Endothelial cell of umbilical vein (primary cell): ENCODE measurements at regions not wholly inside any gene's neighbourhood (a gene's known extent, or its start where the extent isn't known, plus 50 kb on each side); places are given as distances from the start of the nearest gene placed in this dataset.

ENCODE experiments used
- BruUV-seq: library from RNA; stranded (reverse); fragments of 400-500 nt; replicated peaks from 2 replicates; lab custom pipeline; 2021; lab: Mats Ljungman, UMichigan
- CTCF ChIA-PET: fragments of 300-600, 350-600 bp; sonication (Branson Sonifier 250); formaldehyde crosslinking; loops from one replicate; lab custom pipeline; 2021; ENCODE audit warnings: antibody characterized with exemption, inconsistent platforms; lab: Charles Lee
- POLR2A ChIA-PET: fragments of 300-600, 350-600 bp; sonication (Branson Sonifier 250); formaldehyde crosslinking; loops from one replicate; lab custom pipeline; 2021; ENCODE audit warnings: antibody characterized with exemption, inconsistent platforms; lab: Charles Lee
- DNase-seq: peaks from one replicate; pipeline ENCODE4 v3.0.0-alpha.2; 2011; ENCODE audit warnings: low read depth, low spot score
- FAIRE-seq: peaks from 2 replicates; lab custom pipeline; 2011; peaks lifted over from hg19 to GRCh38; lab: Jason Lieb, UNC
- H2AFZ ChIP-seq: 2 replicates; pipeline ENCODE4 v1.6.0; 2012; ENCODE audit warnings: low read depth, low read length, control low read depth, inconsistent platforms
- H3K27ac ChIP-seq: 2 replicates; pipeline ENCODE4 v1.5.1; 2011; ENCODE audit warnings: low read depth, mild to moderate bottlenecking, control low read depth, low read length, moderate library complexity; ENCODE audit not compliant: insufficient read depth
- H3K27me3 ChIP-seq, 2 experiments: 2 replicates each; pipeline versions ENCODE4 v1.6.0 to v1.6.1; 2011; ENCODE audit warnings: low read length in 2 of 2, mixed read lengths in 1 of 2; ENCODE audit not compliant: control insufficient read depth in 2 of 2, insufficient read depth in 2 of 2
- H3K36me3 ChIP-seq, 2 experiments: 2 replicates in 1 of 2; 3 replicates in 1 of 2; pipeline ENCODE4 v1.5.1; 2011; ENCODE audit warnings: low read length in 2 of 2, mild to moderate bottlenecking in 1 of 2, moderate library complexity in 1 of 2; ENCODE audit not compliant: control insufficient read depth in 2 of 2, insufficient read depth in 2 of 2; ENCODE audit errors: extremely low read depth in 1 of 2
- H3K4me1 ChIP-seq: 3 replicates; pipeline ENCODE4 v1.5.1; 2011; ENCODE audit warnings: mild to moderate bottlenecking, low read length; ENCODE audit not compliant: control insufficient read depth, insufficient read depth; ENCODE audit errors: extremely low read depth
- H3K4me2 ChIP-seq: 2 replicates; pipeline ENCODE4 v1.6.1; 2011; ENCODE audit warnings: low read length, control low read depth, mixed read lengths; ENCODE audit not compliant: insufficient read depth
- H3K4me3 ChIP-seq, 3 experiments: fragments of 200-600 bp in 1 of 3; sonication (generic), shearing (Covaris generic) in 1 of 3; replicated peaks in 1 of 3; 2 replicates each; pipeline ENCODE4 v1.5.1; 2011 to 2016; ENCODE audit warnings: control low read depth in 3 of 3, low read length in 3 of 3, mild to moderate bottlenecking in 2 of 3, inconsistent platforms in 1 of 3, low read depth in 1 of 3, moderate library complexity in 1 of 3; ENCODE audit not compliant: insufficient read depth in 1 of 3
- H3K79me2 ChIP-seq: 2 replicates; pipeline ENCODE4 v1.6.0; 2012; ENCODE audit warnings: low read length, inconsistent platforms; ENCODE audit not compliant: control insufficient read depth, insufficient read depth
- H3K9ac ChIP-seq: replicated peaks from 2 replicates; pipeline ENCODE3; 2011; ENCODE audit warnings: low read length, control low read depth; ENCODE audit not compliant: insufficient read depth; ENCODE audit errors: extremely low read depth
- H3K9me1 ChIP-seq: replicated peaks from 3 replicates; pipeline ENCODE4 v1.6.0; 2011; ENCODE audit warnings: mild to moderate bottlenecking, low read length; ENCODE audit not compliant: control insufficient read depth, insufficient read depth; ENCODE audit errors: extremely low read depth
- H3K9me3 ChIP-seq: replicated peaks from 2 replicates; pipeline ENCODE4 v1.5.1; 2012; ENCODE audit warnings: low read length, inconsistent platforms; ENCODE audit not compliant: control insufficient read depth, insufficient read depth
- H4K20me1 ChIP-seq: replicated peaks from 2 replicates; pipeline ENCODE3; 2011; ENCODE audit warnings: mild to moderate bottlenecking, low read length; ENCODE audit not compliant: control insufficient read depth, insufficient read depth; ENCODE audit errors: extremely low read depth
- EZH2 ChIP-seq: IDR thresholded peaks from 2 replicates; pipeline ENCODE4 v1.6.1; 2012; ENCODE audit warnings: borderline replicate concordance, low read depth, mild to moderate bottlenecking, moderate library complexity, low read length, inconsistent platforms; ENCODE audit not compliant: severe bottlenecking
- FOS ChIP-seq: IDR thresholded peaks from 2 replicates; pipeline ENCODE4 v1.6.1; 2011; ENCODE audit warnings: mild to moderate bottlenecking, low read length, moderate library complexity, borderline replicate concordance; ENCODE audit not compliant: insufficient read depth
- GATA2 ChIP-seq: IDR thresholded peaks from 2 replicates; pipeline ENCODE4 v1.7.0; 2011; ENCODE audit warnings: low read depth, mild to moderate bottlenecking, moderate library complexity, mixed read lengths, low read length; ENCODE audit not compliant: insufficient read length, insufficient read depth
- JUN ChIP-seq: IDR thresholded peaks from 2 replicates; pipeline ENCODE4 v1.6.1; 2011; ENCODE audit warnings: borderline replicate concordance, low read depth; ENCODE audit not compliant: insufficient read length, insufficient read depth
- MYC ChIP-seq: IDR thresholded peaks from one replicate; pipeline ENCODE4 v1.6.1; 2011; ENCODE audit warnings: mild to moderate bottlenecking, low read depth, low read length
- POLR2A ChIP-seq: IDR thresholded peaks from 2 replicates; pipeline ENCODE4 v1.6.1; 2012; ENCODE audit warnings: low read depth, mild to moderate bottlenecking, control low read depth, low read length
- POLR2AphosphoS5 ChIP-seq: IDR thresholded peaks from 2 replicates; pipeline ENCODE4 v1.6.1; 2012; ENCODE audit warnings: low read depth, mild to moderate bottlenecking, control low read depth, low read length, moderate library complexity; ENCODE audit not compliant: insufficient read depth
- dilution Hi-C: fragments of 300-500 bp; cut with MboI; formaldehyde crosslinking; loops from one replicate; pipeline ENCODE4 v1.15.0; 2019; ENCODE audit warnings: low sequenced_read_pairs; ENCODE audit not compliant: extremely low pct_ligation_motif_present
- intact Hi-C: fragments of 100-400 bp; cut with micrococcal nuclease; formaldehyde crosslinking; loops from one replicate; pipeline ENCODE4 v1.10.0; 2022
- TF ChIP-seq, protein P1 (sequence below): IDR thresholded peaks from 2 replicates; pipeline ENCODE4 v1.6.1; 2011; ENCODE audit not compliant: insufficient read depth, insufficient read length
- TF ChIP-seq, protein P2 (sequence below), 2 donors: IDR thresholded peaks; 1 replicate in 1 of 2; 2 replicates in 1 of 2; pipeline ENCODE4 v1.5.1; 2011; ENCODE audit warnings: low read length in 2 of 2, mild to moderate bottlenecking in 2 of 2, moderate library complexity in 2 of 2, control low read depth in 1 of 2, inconsistent platforms in 1 of 2, low read depth in 1 of 2; ENCODE audit not compliant: insufficient read depth in 1 of 2; ENCODE audit errors: extremely low read depth in 1 of 2

DNA sequence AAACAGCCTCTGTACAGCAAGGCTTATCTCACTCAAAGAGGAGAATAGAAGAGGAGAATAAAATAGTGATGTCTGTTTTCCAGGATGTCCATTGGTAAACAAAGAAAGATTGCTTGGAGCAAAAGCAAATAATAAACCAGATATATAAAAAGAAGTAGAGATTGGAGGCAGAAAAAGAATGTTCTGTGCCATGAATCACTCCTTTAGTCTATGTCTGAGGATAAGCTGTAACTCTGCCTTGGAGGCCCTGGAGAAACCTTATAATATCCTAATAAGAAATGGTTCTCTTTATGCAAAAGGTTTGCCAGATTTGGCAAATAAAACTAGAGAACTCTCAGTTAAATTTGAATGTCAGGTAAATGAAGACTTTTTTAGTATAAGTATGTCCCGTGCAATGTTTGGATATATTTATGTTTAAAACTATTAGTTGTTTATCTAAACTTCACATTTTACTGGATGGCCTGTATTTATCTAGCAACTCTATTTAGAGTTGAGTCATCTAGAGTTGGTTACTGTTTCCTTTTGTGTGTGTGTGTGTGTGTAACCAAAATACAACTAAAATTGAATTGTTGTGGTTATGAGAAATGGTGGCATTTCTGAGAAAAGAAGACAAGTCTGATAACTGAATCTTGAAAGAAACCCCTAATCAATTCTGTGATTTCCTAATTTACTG, 510.3 kb upstream of the SETBP1 start:
- Histone ChIP-seq H3K4me1 (no peaks in the 10 kb centered on the region), H3K9me1 (no peaks in the 10 kb centered on the region), H3K4me3 (no peak overlapping the region), H3K4me2 (no peak overlapping the region), H2AFZ (no peak overlapping the region), H3K36me3 (no peaks in the 10 kb centered on the region), H4K20me1 (no peaks in the 10 kb centered on the region), H3K27ac (no peak overlapping the region), H3K27me3 (no peaks in the 10 kb centered on the region), H3K9ac (no peak overlapping the region), H3K9me3 (no peaks in the 10 kb centered on the region), H3K79me2 (no peaks in the 10 kb centered on the region)
- POLR2A ChIA-PET = no interaction called here
- dilution Hi-C loops (no loop called here), intact Hi-C loops (loop anchor here (10.0 kb wide), 1 partner anchor 64 kb away; no protein-coding TSS in a partner anchor)
- BruUV-seq = no TSS peak
- FAIRE-seq (no peak), DNase-seq (no peak)
- CTCF ChIA-PET = interaction anchor here (0.6 kb wide), 1 partner anchor 57 kb away, joined by 5 read pairs; no protein-coding TSS in a partner anchor
- no peak for TF ChIP-seq EZH2
- TF ChIP-seq, protein P1, sequence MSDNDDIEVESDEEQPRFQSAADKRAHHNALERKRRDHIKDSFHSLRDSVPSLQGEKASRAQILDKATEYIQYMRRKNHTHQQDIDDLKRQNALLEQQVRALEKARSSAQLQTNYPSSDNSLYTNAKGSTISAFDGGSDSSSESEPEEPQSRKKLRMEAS = no peak
- TF ChIP-seq GATA2 = no peak
- TF ChIP-seq POLR2AphosphoS5 = no peak
- no peak for TF ChIP-seq MYC
- no peak for TF ChIP-seq FOS
- TF ChIP-seq POLR2A = no peak
- TF ChIP-seq, protein P2, sequence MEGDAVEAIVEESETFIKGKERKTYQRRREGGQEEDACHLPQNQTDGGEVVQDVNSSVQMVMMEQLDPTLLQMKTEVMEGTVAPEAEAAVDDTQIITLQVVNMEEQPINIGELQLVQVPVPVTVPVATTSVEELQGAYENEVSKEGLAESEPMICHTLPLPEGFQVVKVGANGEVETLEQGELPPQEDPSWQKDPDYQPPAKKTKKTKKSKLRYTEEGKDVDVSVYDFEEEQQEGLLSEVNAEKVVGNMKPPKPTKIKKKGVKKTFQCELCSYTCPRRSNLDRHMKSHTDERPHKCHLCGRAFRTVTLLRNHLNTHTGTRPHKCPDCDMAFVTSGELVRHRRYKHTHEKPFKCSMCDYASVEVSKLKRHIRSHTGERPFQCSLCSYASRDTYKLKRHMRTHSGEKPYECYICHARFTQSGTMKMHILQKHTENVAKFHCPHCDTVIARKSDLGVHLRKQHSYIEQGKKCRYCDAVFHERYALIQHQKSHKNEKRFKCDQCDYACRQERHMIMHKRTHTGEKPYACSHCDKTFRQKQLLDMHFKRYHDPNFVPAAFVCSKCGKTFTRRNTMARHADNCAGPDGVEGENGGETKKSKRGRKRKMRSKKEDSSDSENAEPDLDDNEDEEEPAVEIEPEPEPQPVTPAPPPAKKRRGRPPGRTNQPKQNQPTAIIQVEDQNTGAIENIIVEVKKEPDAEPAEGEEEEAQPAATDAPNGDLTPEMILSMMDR (IDR thresholded peaks at IDR 0.05; ENCODE audit: extremely low read depth in 1 of 2, insufficient read depth in 1 of 2, low read depth in 1 of 2, low read length in 2 of 2) = no peak
- TF ChIP-seq JUN = no peak
